Sciatic nerve (tissue), 2 donors: ENCODE measurements at regions not wholly inside any gene's neighbourhood (a gene's known extent, or its start where the extent isn't known, plus 50 kb on each side); places are given as distances from the start of the nearest gene placed in this dataset.
"Not testable (repeated sequence)": the region's sequence is repeated elsewhere in the genome, so short reads cannot be mapped to it uniquely, and the experiment has no call there.

Source experiments
- ATAC-seq: fragments of 200-7000 bp; cut with Tn5 transposase; one replicate; pipeline ENCODE4 v1.9.1; 2020; ENCODE audit warnings: mild to moderate bottlenecking, moderate library complexity
- DNase-seq: peaks from one replicate; pipeline ENCODE4 v3.0.0-alpha.2; 2020; ENCODE audit warnings: low spot score
- intact Hi-C: fragments of 100-400 bp; cut with DNase I; formaldehyde crosslinking; loops from one replicate; pipeline ENCODE4 v1.14.2; 2022
- donor health status: DM: no; HTN: no; CAD: no.
- donor health status: DM: no; HTN: no; CAD: no.

- intact Hi-C loops, result no loop called here
- ATAC-seq (peak; percentile 38), DNase-seq (no peak)
Observed at GRCh38 chr5:102654559-102655349, 100.4 kb upstream of the PAM start.

- intact Hi-C loops, result no loop called here
- ATAC-seq, result no peak
Observed at GRCh38 chr5:102659151-102659550, 96.0 kb upstream of the PAM start.

GRCh38 chr5:102660111-102660510 lies 95.0 kb upstream of the PAM start:
- DNase-seq (no peak), ATAC-seq (no peak)
- intact Hi-C loops, result no loop called here

More at GRCh38 chr5:102659151-102659550, 96.0 kb upstream of the PAM start:
- no peak for DNase-seq

GRCh38 chr5:102663749-102664530 lies 91.2 kb upstream of the PAM start:
- no peak for DNase-seq
- no peak for ATAC-seq
- intact Hi-C loops, result no loop called here

GRCh38 chr5:102664616-102665335 lies 90.3 kb upstream of the PAM start:
- DNase-seq, result no peak
- intact Hi-C loops, result no loop called here
- ATAC-seq, result no peak

GRCh38 chr5:102666164-102666946 lies 88.8 kb upstream of the PAM start:
- no peak for DNase-seq
- intact Hi-C loops, result no loop called here
- ATAC-seq, result no peak

GRCh38 chr5:102668220-102668932 lies 86.7 kb upstream of the PAM start:
- no peak for DNase-seq
- no peak for ATAC-seq
- intact Hi-C loops, result no loop called here

- intact Hi-C loops, result no loop called here
- no peak for DNase-seq
- ATAC-seq, result peak; percentile 67
Observed at GRCh38 chr5:102670224-102670836, 84.8 kb upstream of the PAM start.

- intact Hi-C loops, DNase-seq, ATAC-seq: not testable (repeated sequence)
Observed at GRCh38 chr5:102671033-102671734, 83.9 kb upstream of the PAM start.

GRCh38 chr5:102678267-102679058 lies 76.6 kb upstream of the PAM start:
- DNase-seq, result no peak
- intact Hi-C loops, result no loop called here
- ATAC-seq, result no peak

GRCh38 chr5:102681403-102681983 lies 73.6 kb upstream of the PAM start:
- ATAC-seq, result peak; percentile 81
- intact Hi-C loops, result no loop called here

GRCh38 chr5:102682101-102682647 lies 72.9 kb upstream of the PAM start:
- DNase-seq (no peak), ATAC-seq (no peak)
- intact Hi-C loops, result no loop called here

More at GRCh38 chr5:102681403-102681983, 73.6 kb upstream of the PAM start:
- peak; percentile 80 for DNase-seq

- ATAC-seq, intact Hi-C loops: not testable (repeated sequence)
Observed at GRCh38 chr5:102688076-102688475, 67.0 kb upstream of the PAM start.

GRCh38 chr5:102688581-102689342 lies 66.3 kb upstream of the PAM start:
- ATAC-seq, intact Hi-C loops, DNase-seq: not testable (repeated sequence)

More at GRCh38 chr5:102688076-102688475, 67.0 kb upstream of the PAM start:
- not testable (repeated sequence) for DNase-seq

GRCh38 chr5:102690910-102691309 lies 64.2 kb upstream of the PAM start:
- intact Hi-C loops, result no loop called here
- no peak for DNase-seq
- no peak for ATAC-seq
